Fibroblast of lung (primary cell): ENCODE measurements at regions not wholly inside any gene's neighbourhood (a gene's known extent, or its start where the extent isn't known, plus 50 kb on each side); places are given as distances from the start of the nearest gene placed in this dataset.

ENCODE experiments used
- EZH2 ChIP-seq: IDR thresholded peaks from 2 replicates; pipeline ENCODE4 v1.5.1; 2012; ENCODE audit warnings: low read length, control low read depth, mild to moderate bottlenecking; ENCODE audit errors: missing control alignments
- TF ChIP-seq, protein P1 (sequence below), 2 donors: IDR thresholded peaks in 1 of 2; conservative IDR thresholded peaks in 1 of 2; 1 replicate in 1 of 2; 2 replicates in 1 of 2; pipeline ENCODE4 v1.5.1; 2011 to 2012; ENCODE audit warnings: low read length in 2 of 2, control low read depth in 1 of 2, inconsistent platforms in 1 of 2, low read depth in 1 of 2, mild to moderate bottlenecking in 1 of 2

DNA sequence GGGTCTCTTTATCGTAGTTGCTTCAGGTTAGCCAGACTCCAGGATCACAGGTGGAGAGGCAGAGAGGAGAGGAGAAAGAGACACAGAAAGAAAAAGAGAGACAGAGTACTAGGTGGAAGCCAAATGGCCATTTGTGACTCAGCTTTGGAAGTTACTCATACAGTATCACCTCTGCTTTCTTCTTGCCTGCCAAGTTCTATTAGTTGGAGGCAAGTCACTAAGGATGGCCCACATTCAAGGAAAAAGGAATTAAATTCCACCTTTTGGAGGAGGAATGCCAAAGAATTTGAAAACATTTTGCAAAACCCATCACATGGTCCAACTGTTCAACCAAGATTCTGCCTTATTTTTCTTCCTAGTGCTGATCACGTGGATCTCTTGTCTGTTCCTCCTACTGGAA is 291.1 kb downstream of the CHL1 start:
- TF ChIP-seq EZH2: no peak
- TF ChIP-seq, protein P1, sequence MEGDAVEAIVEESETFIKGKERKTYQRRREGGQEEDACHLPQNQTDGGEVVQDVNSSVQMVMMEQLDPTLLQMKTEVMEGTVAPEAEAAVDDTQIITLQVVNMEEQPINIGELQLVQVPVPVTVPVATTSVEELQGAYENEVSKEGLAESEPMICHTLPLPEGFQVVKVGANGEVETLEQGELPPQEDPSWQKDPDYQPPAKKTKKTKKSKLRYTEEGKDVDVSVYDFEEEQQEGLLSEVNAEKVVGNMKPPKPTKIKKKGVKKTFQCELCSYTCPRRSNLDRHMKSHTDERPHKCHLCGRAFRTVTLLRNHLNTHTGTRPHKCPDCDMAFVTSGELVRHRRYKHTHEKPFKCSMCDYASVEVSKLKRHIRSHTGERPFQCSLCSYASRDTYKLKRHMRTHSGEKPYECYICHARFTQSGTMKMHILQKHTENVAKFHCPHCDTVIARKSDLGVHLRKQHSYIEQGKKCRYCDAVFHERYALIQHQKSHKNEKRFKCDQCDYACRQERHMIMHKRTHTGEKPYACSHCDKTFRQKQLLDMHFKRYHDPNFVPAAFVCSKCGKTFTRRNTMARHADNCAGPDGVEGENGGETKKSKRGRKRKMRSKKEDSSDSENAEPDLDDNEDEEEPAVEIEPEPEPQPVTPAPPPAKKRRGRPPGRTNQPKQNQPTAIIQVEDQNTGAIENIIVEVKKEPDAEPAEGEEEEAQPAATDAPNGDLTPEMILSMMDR (conservative IDR thresholded peaks at IDR 0.05 in 1 of 2, IDR thresholded peaks at IDR 0.05 in 1 of 2; ENCODE audit: low read depth in 1 of 2, low read length in 2 of 2): no peak
